GM23248 (cell line): ENCODE measurements at regions not wholly inside any gene's neighbourhood (a gene's known extent, or its start where the extent isn't known, plus 50 kb on each side); places are given as distances from the start of the nearest gene placed in this dataset.
"Not testable (repeated sequence)": the region's sequence is repeated elsewhere in the genome, so short reads cannot be mapped to it uniquely, and the experiment has no call there.

Source experiments
- EZH2 ChIP-seq: fragments of 200-600 bp; sonication (generic); IDR thresholded peaks from 2 replicates; pipeline ENCODE4 v1.6.1; 2018; ENCODE audit warnings: antibody characterized with exemption, mild to moderate bottlenecking; ENCODE audit not compliant: insufficient read depth, poor library complexity, severe bottlenecking
- EZH2phosphoT487 ChIP-seq: fragments of 200-600 bp; sonication (generic); IDR thresholded peaks from 2 replicates; pipeline ENCODE4 v1.6.1; 2018; ENCODE audit warnings: antibody characterized with exemption, moderate library complexity, mild to moderate bottlenecking, low read depth; ENCODE audit not compliant: insufficient read depth

GRCh38 chr4:19154267-19154666 is 1097.4 kb upstream of the SLIT2 start:
- not testable (repeated sequence) for TF ChIP-seq EZH2phosphoT487, EZH2
